ENCODE measurements at regions not wholly inside any gene's neighbourhood (a gene's known extent, or its start where the extent isn't known, plus 50 kb on each side); places are given as distances from the start of the nearest gene placed in this dataset.

DNA sequence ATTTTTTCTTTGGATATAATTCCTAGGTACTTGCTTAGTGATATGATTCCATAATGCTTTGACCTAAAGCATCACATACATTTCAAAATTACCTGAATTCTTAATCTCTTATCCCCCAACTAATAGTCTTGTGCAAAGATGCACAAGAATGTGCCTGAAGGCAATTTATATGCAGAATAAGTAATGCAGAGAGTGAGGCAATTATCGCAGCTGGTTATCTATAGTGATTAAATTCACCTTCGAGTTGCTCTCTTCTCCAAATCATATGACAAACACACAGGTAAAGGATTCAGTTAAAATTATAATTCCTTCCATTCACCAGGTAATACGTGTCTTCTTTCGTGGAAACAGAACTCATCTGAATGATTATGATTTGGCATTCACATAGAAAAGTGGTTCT, 717.3 kb downstream of the MRPL39 start:
- TF ChIP-seq CTCF (IDR thresholded peaks at IDR 0.05) (no peak), POLR2AphosphoS5 (IDR thresholded peaks at IDR 0.05) (no peak), POLR2A (IDR thresholded peaks at IDR 0.05) (no peak), EP300 (IDR thresholded peaks at IDR 0.05) (no peak)
